Small intestine (tissue), 7 donors: ENCODE measurements at regions not wholly inside any gene's neighbourhood (a gene's known extent, or its start where the extent isn't known, plus 50 kb on each side); places are given as distances from the start of the nearest gene placed in this dataset.
"Not testable (repeated sequence)": the region's sequence is repeated elsewhere in the genome, so short reads cannot be mapped to it uniquely, and the experiment has no call there.

ENCODE experiments used
- DNase-seq, 2 donors: peaks; one replicate each; pipeline versions ENCODE4 v3.0.0 to v3.0.0-alpha.2; 2013
- FAIRE-seq: peaks from 2 replicates; lab custom pipeline; 2012; peaks lifted over from hg19 to GRCh38; lab: Jason Lieb, UNC
- H3K27ac ChIP-seq, 3 donors: one replicate each; pipeline ENCODE4 v1.5.1; 2013; ENCODE audit warnings: low read length in 2 of 3, mild to moderate bottlenecking in 2 of 3, control low read depth in 1 of 3, inconsistent platforms in 1 of 3, low read depth in 1 of 3, moderate library complexity in 1 of 3
- H3K27me3 ChIP-seq, 3 donors: one replicate each; pipeline ENCODE4 v1.6.1; 2013; ENCODE audit warnings: low read length in 3 of 3, inconsistent platforms in 1 of 3; ENCODE audit not compliant: control insufficient read depth in 3 of 3, insufficient read depth in 3 of 3
- H3K36me3 ChIP-seq, 3 donors: one replicate each; pipeline ENCODE4 v1.6.1; 2013; ENCODE audit warnings: low read length in 3 of 3, inconsistent platforms in 1 of 3, low read depth in 1 of 3, mild to moderate bottlenecking in 1 of 3, moderate library complexity in 1 of 3; ENCODE audit not compliant: control insufficient read depth in 3 of 3, insufficient read depth in 2 of 3
- H3K4me1 ChIP-seq, 3 donors: one replicate each; pipeline ENCODE4 v1.6.1; 2013; ENCODE audit warnings: low read length in 2 of 3, inconsistent platforms in 1 of 3, low read depth in 1 of 3, mild to moderate bottlenecking in 1 of 3, moderate library complexity in 1 of 3; ENCODE audit not compliant: control insufficient read depth in 3 of 3, insufficient read depth in 2 of 3
- H3K4me3 ChIP-seq, 3 donors: one replicate each; pipeline ENCODE4 v1.5.1; 2013; ENCODE audit warnings: low read length in 3 of 3, control low read depth in 1 of 3, inconsistent platforms in 1 of 3, low read depth in 1 of 3, mild to moderate bottlenecking in 1 of 3, moderate library complexity in 1 of 3
- H3K9me3 ChIP-seq, 2 donors: one replicate each; pipeline ENCODE4 v1.6.1; 2013; ENCODE audit warnings: low read depth in 1 of 2, low read length in 1 of 2; ENCODE audit not compliant: control insufficient read depth in 2 of 2, insufficient read depth in 1 of 2
- WGBS, 3 donors: extraction: QIAGEN DNeasy Blood & Tissue Kit; methylation state at CpG; one replicate each; pipeline ENCODE4 v1.1.7; 2013; 5-methylcytosine and 5-hydroxymethylcytosine counted together
- donor health status: healthy with polysubstance abuse.
- donor health status: control.
- donor health status: control.
- donor health status: Bipolar disorder and iron deficiency.
- donor health status: healthy.

- FAIRE-seq (no peak), DNase-seq (no peak)
- 58 to 70% (median 67%) methylated on average over 2 of the region's 2 CpGs for WGBS, 3 donors
- H3K27me3 ChIP-seq = no peaks in the 10 kb centered on the region
- no peaks in the 10 kb centered on the region for H3K4me1 ChIP-seq
- no peak overlapping the region for H3K27ac ChIP-seq
- H3K36me3 ChIP-seq = no peaks in the 10 kb centered on the region
- H3K4me3 ChIP-seq = no peak overlapping the region
- H3K9me3 ChIP-seq = no peaks in the 10 kb centered on the region
These were observed 1764.4 kb downstream of the OTOL1 start for GRCh38 chr3:163261056-163261455.

- FAIRE-seq (no peak), DNase-seq (no peak)
- Histone ChIP-seq H3K36me3 (no peaks in the 10 kb centered on the region), H3K4me3 (no peak overlapping the region), H3K27ac (no peak overlapping the region), H3K4me1 (no peaks in the 10 kb centered on the region), H3K27me3 (no peaks in the 10 kb centered on the region), H3K9me3 (no peaks in the 10 kb centered on the region)
- 62 to 78% (median 77%) methylated on average over 2 of the region's 2 CpGs for WGBS, 3 donors
These were observed 1721.7 kb downstream of the OTOL1 start for GRCh38 chr3:163218336-163218735.

GRCh38 chr3:163213838-163214237 is 1717.2 kb downstream of the OTOL1 start:
- Histone ChIP-seq H3K27ac (no peak overlapping the region), H3K4me1 (no peaks in the 10 kb centered on the region), H3K27me3 (no peaks in the 10 kb centered on the region), H3K4me3 (no peak overlapping the region), H3K9me3 (no peaks in the 10 kb centered on the region), H3K36me3 (no peaks in the 10 kb centered on the region)
- 80 to 85% (median 81%) methylated on average over 1 of the region's 1 CpG for WGBS, 3 donors
- no peak for FAIRE-seq
- no peak for DNase-seq

- DNase-seq (no peak), FAIRE-seq (no peak)
- WGBS, 3 donors = 42 to 55% (median 42%) methylated on average over 2 of the region's 2 CpGs
- H3K9me3 ChIP-seq = no peaks in the 10 kb centered on the region
- no peak overlapping the region for H3K4me3 ChIP-seq
- H3K36me3 ChIP-seq = no peaks in the 10 kb centered on the region
- H3K4me1 ChIP-seq = no peaks in the 10 kb centered on the region
- no peak overlapping the region for H3K27ac ChIP-seq
- H3K27me3 ChIP-seq = no peaks in the 10 kb centered on the region
These were observed 1700.3 kb downstream of the OTOL1 start for GRCh38 chr3:163196815-163197374.

- Histone ChIP-seq H3K27me3 (no peaks in the 10 kb centered on the region), H3K4me3 (no peak overlapping the region), H3K27ac (no peak overlapping the region), H3K9me3 (no peaks in the 10 kb centered on the region), H3K4me1 (no peaks in the 10 kb centered on the region), H3K36me3 (no peaks in the 10 kb centered on the region)
- WGBS, 3 donors = 51 to 64% (median 59%) methylated on average over 2 of the region's 2 CpGs
- DNase-seq = no peak
- FAIRE-seq = no peak
These were observed 1699.6 kb downstream of the OTOL1 start for GRCh38 chr3:163196245-163196644.

GRCh38 chr3:163185721-163186350 is 1689.2 kb downstream of the OTOL1 start:
- FAIRE-seq = no peak
- DNase-seq = no peak
- H3K9me3 ChIP-seq = no peaks in the 10 kb centered on the region
- WGBS, 3 donors = 74 to 80% (median 80%) methylated on average over 1 of the region's 1 CpG
- H3K27ac ChIP-seq = no peak overlapping the region
- H3K27me3 ChIP-seq = no peaks in the 10 kb centered on the region
- H3K4me1 ChIP-seq = no peaks in the 10 kb centered on the region
- H3K4me3 ChIP-seq = no peak overlapping the region
- H3K36me3 ChIP-seq = no peaks in the 10 kb centered on the region

- no peaks in the 10 kb centered on the region for H3K27me3 ChIP-seq
- no peak overlapping the region for H3K4me3 ChIP-seq
- WGBS, 3 donors = 34 to 69% (median 57%) methylated on average over 2 of the region's 2 CpGs
- no peaks in the 10 kb centered on the region for H3K36me3 ChIP-seq
- DNase-seq (no peak), FAIRE-seq (no peak)
- no peak overlapping the region for H3K27ac ChIP-seq
- H3K9me3 ChIP-seq = peaks cover 0 to 7% of the 10 kb centered on the region in 2 donors
- no peaks in the 10 kb centered on the region for H3K4me1 ChIP-seq
These were observed 1679.4 kb downstream of the OTOL1 start for GRCh38 chr3:163175970-163176369.

GRCh38 chr3:163172513-163172912 is 1675.9 kb downstream of the OTOL1 start:
- not testable (repeated sequence) for H3K4me3 ChIP-seq, H3K27ac ChIP-seq, H3K4me1 ChIP-seq, H3K27me3 ChIP-seq, DNase-seq, H3K36me3 ChIP-seq, FAIRE-seq
- WGBS, 3 donors = 51 to 79% (median 56%) methylated on average over 3 of the region's 3 CpGs
- H3K9me3 ChIP-seq = peaks cover 0 to 17% of the 10 kb centered on the region in 2 donors

- H3K27ac ChIP-seq = no peak overlapping the region
- 70 to 90% (median 81%) methylated on average over 1 of the region's 1 CpG for WGBS, 3 donors
- H3K36me3 ChIP-seq = no peaks in the 10 kb centered on the region
- H3K4me1 ChIP-seq = no peaks in the 10 kb centered on the region
- H3K4me3 ChIP-seq = no peak overlapping the region
- H3K9me3 ChIP-seq = peaks cover 0 to 13% of the 10 kb centered on the region in 2 donors
- H3K27me3 ChIP-seq = no peaks in the 10 kb centered on the region
- FAIRE-seq (no peak), DNase-seq (no peak)
These were observed 1669.6 kb downstream of the OTOL1 start for GRCh38 chr3:163166197-163166596.
